Ishikawa (cell line): ENCODE measurements at regions not wholly inside any gene's neighbourhood (a gene's known extent, or its start where the extent isn't known, plus 50 kb on each side); places are given as distances from the start of the nearest gene placed in this dataset.

Experiments
- CEBPB ChIP-seq: IDR thresholded peaks from 2 replicates; pipeline ENCODE4 v1.6.1; 2012
- CREB1 ChIP-seq: IDR thresholded peaks from 2 replicates; pipeline ENCODE4 v1.6.1; 2012; ENCODE audit warnings: low read depth
- EGR1 ChIP-seq: IDR thresholded peaks from 2 replicates; pipeline ENCODE4 v1.6.1; 2012
- EP300 ChIP-seq: IDR thresholded peaks from 2 replicates; pipeline ENCODE4 v1.6.1; 2012; ENCODE audit warnings: borderline replicate concordance
- FOXM1 ChIP-seq: IDR thresholded peaks from 2 replicates; pipeline ENCODE4 v1.6.1; 2012; ENCODE audit warnings: low read depth, borderline replicate concordance
- MAX ChIP-seq: IDR thresholded peaks from 2 replicates; pipeline ENCODE4 v1.6.1; 2012
- NFIC ChIP-seq: IDR thresholded peaks from 2 replicates; pipeline ENCODE4 v1.6.1; 2012
- RAD21 ChIP-seq: IDR thresholded peaks from 2 replicates; pipeline ENCODE4 v1.6.1; 2012; ENCODE audit warnings: low read depth
- REST ChIP-seq: IDR thresholded peaks from 2 replicates; pipeline ENCODE4 v1.6.1; 2012; ENCODE audit warnings: low read depth, mild to moderate bottlenecking
- TAF1 ChIP-seq: IDR thresholded peaks from 2 replicates; pipeline ENCODE4 v1.6.1; 2012; ENCODE audit warnings: low read depth, mild to moderate bottlenecking
- TCF12 ChIP-seq: IDR thresholded peaks from 2 replicates; pipeline ENCODE4 v1.6.1; 2012; ENCODE audit warnings: low read depth
- TEAD4 ChIP-seq: IDR thresholded peaks from 2 replicates; pipeline ENCODE4 v1.6.1; 2012
- USF1 ChIP-seq: IDR thresholded peaks from 2 replicates; pipeline ENCODE4 v1.6.1; 2012
- YY1 ChIP-seq: IDR thresholded peaks from 2 replicates; pipeline ENCODE4 v1.6.1; 2012; ENCODE audit warnings: low read depth
- ZBTB7A ChIP-seq: IDR thresholded peaks from 2 replicates; pipeline ENCODE4 v1.6.1; 2012; ENCODE audit warnings: low read depth

- TF ChIP-seq ZBTB7A, result no peak
- TF ChIP-seq TCF12, result no peak
- no peak for TF ChIP-seq TAF1
- TF ChIP-seq REST, result no peak
- no peak for TF ChIP-seq CEBPB
- TF ChIP-seq USF1, result no peak
- TF ChIP-seq YY1, result no peak
These were observed 58.6 kb upstream of the SLC38A4 start for GRCh38 chr12:46884362-46884761.

DNA sequence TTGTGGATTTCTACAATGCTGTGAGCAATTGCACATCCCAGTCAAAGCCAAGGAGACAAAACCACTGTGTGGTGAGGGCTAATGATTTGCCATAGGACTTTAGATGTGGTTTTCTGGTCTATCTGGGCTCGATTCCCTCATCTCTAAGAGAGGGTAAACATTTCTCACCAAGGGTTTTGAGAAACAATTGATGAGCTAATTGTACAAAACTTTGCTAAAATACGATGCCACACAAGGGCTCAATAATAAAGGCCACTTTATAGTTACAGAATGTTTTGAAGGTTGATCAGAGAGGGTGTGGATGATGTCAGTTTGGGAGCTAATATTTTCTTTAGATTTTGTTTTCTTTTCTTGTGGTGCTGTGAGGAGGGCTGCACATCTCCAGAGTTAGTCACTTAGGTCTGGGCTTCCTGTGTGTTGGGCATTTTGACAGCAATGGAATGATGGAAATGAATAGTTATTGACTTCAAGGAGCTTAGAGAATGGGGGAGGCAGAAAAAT lies 60.8 kb upstream of the SLC38A4 start:
- no peak for TF ChIP-seq REST

DNA sequence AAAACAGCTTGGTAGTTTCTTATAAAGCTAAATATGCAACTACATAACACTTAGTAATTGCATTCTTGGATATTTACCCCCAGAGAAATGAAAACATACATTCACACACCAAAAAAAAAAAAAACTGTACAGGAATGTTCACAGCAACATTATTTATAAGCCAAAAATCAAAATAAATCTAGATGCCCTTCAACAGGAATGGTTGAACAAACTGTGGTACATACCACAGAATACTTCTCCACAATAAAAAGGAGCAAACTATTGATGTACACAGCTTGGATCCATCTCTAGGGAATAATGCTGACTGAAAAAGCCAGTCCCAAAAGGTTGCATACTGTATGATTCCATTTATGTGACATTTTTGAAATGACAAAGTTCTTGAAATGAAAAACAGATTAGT lies 62.1 kb upstream of the SLC38A4 start:
- TF ChIP-seq CREB1 (no peak), TCF12 (no peak), TEAD4 (no peak), YY1 (no peak), REST (no peak), EP300 (no peak), RAD21 (no peak), EGR1 (no peak), CEBPB (no peak), NFIC (no peak), TAF1 (no peak), USF1 (no peak), MAX (no peak), FOXM1 (no peak), ZBTB7A (no peak)

GRCh38 chr12:46888568-46888967 lies 62.8 kb upstream of the SLC38A4 start:
- TF ChIP-seq MAX (no peak), EGR1 (no peak), REST (no peak), ZBTB7A (no peak), NFIC (no peak), USF1 (no peak), RAD21 (no peak)
